K562 (cell line): ENCODE measurements at regions not wholly inside any gene's neighbourhood (a gene's known extent, or its start where the extent isn't known, plus 50 kb on each side); places are given as distances from the start of the nearest gene placed in this dataset.

Experiments
- ATAC-seq: fragments of 200-7000 bp; cut with Tn5 transposase; 3 replicates; pipeline ENCODE4 v1.9.1; 2020; ENCODE audit warnings: moderate library complexity
- BruUV-seq: library from RNA; stranded (reverse); fragments of 400-500 nt; replicated peaks from 2 replicates; lab custom pipeline; 2021; lab: Mats Ljungman, UMichigan
- CTCF ChIA-PET: fragments of 300-600 bp; formaldehyde crosslinking; extraction: SDS; loops from one replicate; lab custom pipeline; 2021; ENCODE audit warnings: low intra/inter-chr PET ratio; lab: Yijun Ruan, JAX
- POLR2A ChIA-PET: fragments of 300-600, 350-650 bp; sonication (Branson Sonifier 250); formaldehyde crosslinking; extraction: SDS; loops from one replicate; lab custom pipeline; 2021; ENCODE audit warnings: antibody characterized with exemption, inconsistent platforms; lab: Yijun Ruan, JAX
- DNase-seq, 4 experiments: peaks; one replicate each; pipeline versions ENCODE4 v3.0.0 to v3.0.0-alpha.2; 2011 to 2018; ENCODE audit warnings: low spot score in 3 of 4, mixed read lengths in 3 of 4; ENCODE audit errors: extremely low read depth in 1 of 4
- FAIRE-seq: peaks from 2 replicates; lab custom pipeline; 2011; peaks lifted over from hg19 to GRCh38; lab: Jason Lieb, UNC
- H2AFZ ChIP-seq: 2 replicates; pipeline ENCODE4 v1.6.0; 2011; ENCODE audit warnings: low read depth, low read length, control low read depth, inconsistent platforms
- H3K27ac ChIP-seq: fragments of 200-600 bp; 3 replicates; pipeline ENCODE4 v1.8.0; 2011; ENCODE audit warnings: low read depth, mild to moderate bottlenecking, control low read depth, inconsistent platforms, low read length, moderate library complexity, mixed read lengths; ENCODE audit errors: extremely low read depth
- H3K27me3 ChIP-seq, 2 experiments: fragments of 300-600 bp in 1 of 2; 2 replicates in 1 of 2; 3 replicates in 1 of 2; pipeline versions ENCODE4 v1.6.0 to v1.8.0; 2011; ENCODE audit warnings: inconsistent platforms in 2 of 2, low read length in 2 of 2, mild to moderate bottlenecking in 1 of 2, mixed read lengths in 1 of 2, moderate library complexity in 1 of 2; ENCODE audit not compliant: control insufficient read depth in 2 of 2, insufficient read depth in 2 of 2
- H3K36me3 ChIP-seq: fragments of 300-600 bp; 3 replicates; pipeline ENCODE4 v1.8.0; 2011; ENCODE audit warnings: mild to moderate bottlenecking, low read length, inconsistent platforms; ENCODE audit not compliant: control insufficient read depth, insufficient read depth
- H3K4me1 ChIP-seq, 2 experiments: fragments of 200-600 bp in 1 of 2; replicated peaks in 1 of 2; 2 replicates in 1 of 2; 3 replicates in 1 of 2; pipeline versions ENCODE4 v1.5.1 to v1.8.0; 2011; ENCODE audit warnings: inconsistent platforms in 2 of 2, low read length in 2 of 2, mild to moderate bottlenecking in 1 of 2, mixed read lengths in 1 of 2, moderate library complexity in 1 of 2; ENCODE audit not compliant: control insufficient read depth in 2 of 2, insufficient read depth in 2 of 2
- H3K4me2 ChIP-seq: 2 replicates; pipeline ENCODE4 v1.6.1; 2011; ENCODE audit warnings: low read length, control low read depth, inconsistent platforms, mixed read lengths; ENCODE audit not compliant: insufficient read depth
- H3K4me3 ChIP-seq: fragments of 200-600 bp; sonication (generic), shearing (Covaris generic); 2 replicates; pipeline ENCODE4 v1.5.1; 2016; ENCODE audit warnings: control low read depth, inconsistent platforms
- H3K79me2 ChIP-seq: fragments of 200-600 bp; 3 replicates; pipeline ENCODE4 v1.8.0; 2011; ENCODE audit warnings: low read length, inconsistent platforms; ENCODE audit not compliant: control insufficient read depth, insufficient read depth
- H3K9ac ChIP-seq, 2 experiments: 2 replicates each; pipeline versions ENCODE4 v1.6.0 to v1.6.1; 2011; ENCODE audit warnings: low read depth in 2 of 2, low read length in 2 of 2, control low read depth in 1 of 2, inconsistent platforms in 1 of 2, mild to moderate bottlenecking in 1 of 2, mixed read lengths in 1 of 2; ENCODE audit not compliant: insufficient read depth in 1 of 2
- H3K9me1 ChIP-seq: one replicate; pipeline ENCODE4 v1.6.0; 2011; ENCODE audit warnings: inconsistent platforms, mild to moderate bottlenecking, low read length, moderate library complexity; ENCODE audit not compliant: control insufficient read depth, insufficient read depth
- H3K9me3 ChIP-seq: replicated peaks from 2 replicates; pipeline ENCODE4 v1.5.1; 2011; ENCODE audit warnings: low read depth, low read length, inconsistent platforms; ENCODE audit not compliant: control insufficient read depth, insufficient read depth
- H4K20me1 ChIP-seq: replicated peaks from 2 replicates; pipeline ENCODE4 v1.6.1; 2011; ENCODE audit warnings: low read length, inconsistent platforms, mixed read lengths; ENCODE audit not compliant: control insufficient read depth, insufficient read depth
- FOXA3 ChIP-seq, 2 experiments: fragments of 450-650 bp in 1 of 2; sonication (generic) in 1 of 2; formaldehyde crosslinking; IDR thresholded peaks in 1 of 2; conservative IDR thresholded peaks in 1 of 2; 2 replicates each; pipeline versions ENCODE4 v1.4.0 to v1.8.0; 2020 to 2022; ENCODE audit warnings: mild to moderate bottlenecking in 2 of 2, missing genetic modification reagents in 1 of 2
- PHF21A ChIP-seq: fragments of 450-650 bp; IDR thresholded peaks from 2 replicates; pipeline ENCODE4 v1.6.1; 2017; ENCODE audit warnings: low read depth, borderline replicate concordance
- RBM22 ChIP-seq: fragments of 200-400 bp; formaldehyde crosslinking; IDR thresholded peaks from 2 replicates; pipeline ENCODE4 v1.6.1; 2018; ENCODE audit warnings: low read length, low read depth; ENCODE audit not compliant: poor library complexity, severe bottlenecking
- RBM34 ChIP-seq: fragments of 200-400 bp; formaldehyde crosslinking; IDR thresholded peaks from 2 replicates; pipeline ENCODE4 v1.6.1; 2018; ENCODE audit warnings: low read length, borderline replicate concordance; ENCODE audit not compliant: insufficient read depth
- RFX7 ChIP-seq: fragments of 250-450 bp; sonication (Bioruptor Pico); IDR thresholded peaks from 2 replicates; pipeline ENCODE4 v1.5.1; 2021; ENCODE audit warnings: mild to moderate bottlenecking
- THRAP3 ChIP-seq: fragments of 450-650 bp; IDR thresholded peaks from 2 replicates; pipeline ENCODE4 v1.6.1; 2016; ENCODE audit warnings: mild to moderate bottlenecking, inconsistent platforms, borderline replicate concordance
- U2AF1 ChIP-seq: fragments of 200-400 bp; formaldehyde crosslinking; optimal IDR thresholded peaks from 2 replicates; pipeline ENCODE3; 2017; ENCODE audit warnings: mild to moderate bottlenecking, low read depth, low read length, moderate library complexity
- ZBTB17 ChIP-seq: fragments of 450-650 bp; formaldehyde crosslinking; IDR thresholded peaks from 2 replicates; pipeline ENCODE4 v1.4.0; 2020; ENCODE audit warnings: mild to moderate bottlenecking
- ZNF184 ChIP-seq: sonication (generic); formaldehyde crosslinking; IDR thresholded peaks from 2 replicates; pipeline ENCODE4 v1.5.0; 2020; ENCODE audit warnings: missing genetic modification reagents
- WGBS: fragments of 100-300 bp; shearing (Covaris generic); methylation state at CpG from one replicate; pipeline ENCODE4 v1.1.6; 2016; ENCODE audit warnings: low coverage, mixed read lengths; ENCODE audit not compliant: insufficient coverage; ENCODE audit errors: missing lambda C conversion rate; 5-methylcytosine and 5-hydroxymethylcytosine counted together
- in situ Hi-C: fragments of 300-500 bp; cut with MboI; formaldehyde crosslinking; loops from 4 replicates; pipeline ENCODE4 v1.15.0; 2018; ENCODE audit warnings: inconsistent platforms, mixed read lengths
- intact Hi-C: fragments of 100-400 bp; cut with micrococcal nuclease; formaldehyde crosslinking; loops from 2 replicates; pipeline ENCODE4 v1.14.2; 2022
- TF ChIP-seq, protein P1 (sequence below): fragments of 450-650 bp; conservative IDR thresholded peaks from 2 replicates; pipeline ENCODE4 v1.6.1; 2016; ENCODE audit warnings: missing genetic modification characterization, low read depth, mild to moderate bottlenecking, control low read depth, missing compliant biosample characterization

DNA sequence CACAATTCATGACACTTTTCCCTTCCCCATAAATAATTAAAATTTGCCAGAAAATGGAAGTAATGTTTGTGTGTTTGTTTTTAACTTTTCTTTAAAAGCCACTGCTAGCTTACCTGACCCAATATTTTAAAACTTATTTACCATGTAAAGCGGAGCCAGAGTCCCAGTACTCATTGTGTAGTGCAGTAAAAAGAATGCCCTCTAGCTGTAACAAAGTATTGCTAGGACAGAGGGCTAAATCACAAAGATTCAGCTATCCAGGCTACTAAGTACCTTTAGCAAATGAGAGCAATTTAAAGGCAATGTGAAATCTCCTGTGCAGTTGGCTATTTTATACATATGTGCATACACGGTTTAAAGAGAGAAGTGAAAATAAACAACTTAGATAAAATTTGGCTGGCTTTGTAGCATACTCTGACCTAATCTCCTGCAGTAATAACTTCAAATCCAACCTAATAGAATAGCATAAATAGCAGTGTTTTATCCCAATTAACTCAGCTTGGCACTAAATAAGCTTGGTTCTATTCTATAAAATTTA is 997.4 kb upstream of the PIK3C3 start:
- DNase-seq (no peak), FAIRE-seq (no peak), ATAC-seq (no peak)
- no peak overlapping the region for H3K4me2 ChIP-seq
- no peaks in the 10 kb centered on the region for H3K36me3 ChIP-seq
- BruUV-seq, result no TSS peak
- no peak overlapping the region for H2AFZ ChIP-seq
- H3K4me3 ChIP-seq, result no peak overlapping the region
- H3K9me3 ChIP-seq, result no peaks in the 10 kb centered on the region; the same call in 1 of the 2 replicates
- H3K79me2 ChIP-seq, result no peaks in the 10 kb centered on the region
- TF ChIP-seq ZNF184, result no peak
- TF ChIP-seq PHF21A, result no peak
- TF ChIP-seq, protein P1, sequence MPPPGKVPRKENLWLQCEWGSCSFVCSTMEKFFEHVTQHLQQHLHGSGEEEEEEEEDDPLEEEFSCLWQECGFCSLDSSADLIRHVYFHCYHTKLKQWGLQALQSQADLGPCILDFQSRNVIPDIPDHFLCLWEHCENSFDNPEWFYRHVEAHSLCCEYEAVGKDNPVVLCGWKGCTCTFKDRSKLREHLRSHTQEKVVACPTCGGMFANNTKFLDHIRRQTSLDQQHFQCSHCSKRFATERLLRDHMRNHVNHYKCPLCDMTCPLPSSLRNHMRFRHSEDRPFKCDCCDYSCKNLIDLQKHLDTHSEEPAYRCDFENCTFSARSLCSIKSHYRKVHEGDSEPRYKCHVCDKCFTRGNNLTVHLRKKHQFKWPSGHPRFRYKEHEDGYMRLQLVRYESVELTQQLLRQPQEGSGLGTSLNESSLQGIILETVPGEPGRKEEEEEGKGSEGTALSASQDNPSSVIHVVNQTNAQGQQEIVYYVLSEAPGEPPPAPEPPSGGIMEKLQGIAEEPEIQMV (tag), result no peak
- in situ Hi-C loops (no loop called here), intact Hi-C loops (no loop called here)
- no peak overlapping the region for H3K9ac ChIP-seq
- no peak overlapping the region for H3K27ac ChIP-seq
- no peaks in the 10 kb centered on the region for H3K9me1 ChIP-seq
- WGBS, result 0% methylated on average over 2 of the region's 2 CpGs
- H4K20me1 ChIP-seq, result no peaks in the 10 kb centered on the region
- no peaks in the 10 kb centered on the region for H3K4me1 ChIP-seq
- no peaks in the 10 kb centered on the region for H3K27me3 ChIP-seq
- POLR2A ChIA-PET, result no interaction called here
- CTCF ChIA-PET, result no interaction called here

DNA sequence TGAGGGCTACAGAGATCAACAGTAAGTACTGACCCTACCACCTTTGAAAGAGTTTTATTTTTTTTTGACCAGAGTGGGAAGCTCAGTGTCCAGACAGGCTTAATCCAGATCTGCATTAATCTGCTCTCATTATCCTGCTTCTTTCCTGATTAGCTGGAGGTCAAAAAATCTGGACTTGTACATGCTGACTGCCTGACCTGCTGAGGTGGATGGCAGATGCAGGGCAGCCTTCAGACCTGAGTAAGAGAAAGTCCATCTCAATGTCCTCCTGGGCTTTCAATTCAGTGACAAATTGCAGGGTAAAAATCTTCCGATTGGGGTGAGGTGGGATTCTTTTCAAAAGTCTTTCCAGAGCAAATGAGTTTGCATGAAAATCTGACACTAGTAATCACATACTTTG is 998.8 kb upstream of the PIK3C3 start:
- POLR2A ChIA-PET, result no interaction called here
- H3K36me3 ChIP-seq, result no peaks in the 10 kb centered on the region
- no peak overlapping the region for H3K4me3 ChIP-seq
- no peak overlapping the region for H3K27ac ChIP-seq
- H4K20me1 ChIP-seq, result no peaks in the 10 kb centered on the region
- 0% methylated on average over 1 of the region's 1 CpG for WGBS
- intact Hi-C loops, result no loop called here
- H3K9ac ChIP-seq, result no peak overlapping the region
- no peaks in the 10 kb centered on the region; the same call in 1 of the 2 replicates for H3K9me3 ChIP-seq
- H3K4me1 ChIP-seq, result no peaks in the 10 kb centered on the region
- no peak overlapping the region for H2AFZ ChIP-seq
- BruUV-seq, result no TSS peak
- CTCF ChIA-PET, result no interaction called here
- no peaks in the 10 kb centered on the region for H3K79me2 ChIP-seq
- no peak for FAIRE-seq
- no peaks in the 10 kb centered on the region for H3K27me3 ChIP-seq
- no peak for ATAC-seq
- H3K4me2 ChIP-seq, result no peak overlapping the region
- no peaks in the 10 kb centered on the region for H3K9me1 ChIP-seq
- in situ Hi-C loops, result no loop called here
- no peak for DNase-seq
- TF ChIP-seq ZBTB17, result no peak
- TF ChIP-seq RBM22, result no peak
- no peak for TF ChIP-seq RFX7 (CRISPR knock-in tag)
- TF ChIP-seq RBM34, result no peak
- no peak for TF ChIP-seq FOXA3 (CRISPR knock-in tag; conservative IDR thresholded peaks at IDR 0.05 in 1 of 2, IDR thresholded peaks at IDR 0.05 in 1 of 2)
- no peak for TF ChIP-seq U2AF1
- TF ChIP-seq THRAP3, result no peak
